ENCODE measurements at regions not wholly inside any gene's neighbourhood (a gene's known extent, or its start where the extent isn't known, plus 50 kb on each side); places are given as distances from the start of the nearest gene placed in this dataset.

- ATAC-seq = peak in 1 of 2 experiments; percentile 53; a peak in 3 of 6 replicates
- no peak for FAIRE-seq
- no peak overlapping the region for H3K27ac ChIP-seq
These were observed 102.6 kb downstream of the FHDC1 start for GRCh38 chr4:153038623-153039311.

GRCh38 chr4:153039542-153040185 lies 103.5 kb downstream of the FHDC1 start:
- POLR2A ChIA-PET = no interaction called here
- H3K9me3 ChIP-seq = no peaks in the 10 kb centered on the region
- ATAC-seq (no peak), FAIRE-seq (no peak), DNase-seq (ENCODE audit: low read depth in 1 of 2, low spot score in 1 of 2) (no peak)
- no peak overlapping the region for H3K4me2 ChIP-seq
- CTCF ChIA-PET = interaction anchor here (0.5 kb wide), 1 partner anchor 45 kb away, joined by 3 read pairs; no protein-coding TSS in a partner anchor
- no peak overlapping the region for H3K4me3 ChIP-seq
- H3K4me1 ChIP-seq = 0 out of 3 replicates have a peak, but pooled peaks cover 5% of the 10 kb centered on the region
- WGBS (ENCODE audit: missing lambda C conversion rate) = 96% methylated on average over 3 of the region's 3 CpGs
- no peak overlapping the region for H3K27ac ChIP-seq
- no peak for TF ChIP-seq PBX3 (IDR thresholded peaks at IDR 0.05)
- TF ChIP-seq ZSCAN20 (CRISPR knock-in tag; IDR thresholded peaks at IDR 0.05) = no peak
- no peak for TF ChIP-seq EHMT2 (IDR thresholded peaks at IDR 0.05; ENCODE audit: low read depth)
- no peak for TF ChIP-seq BHLHE40 (IDR thresholded peaks at IDR 0.05; ENCODE audit: low read depth, low read length)
- TF ChIP-seq FOXS1 (CRISPR knock-in tag; IDR thresholded peaks at IDR 0.05) = no peak
- no peak for TF ChIP-seq PHF8 (IDR thresholded peaks at IDR 0.05; ENCODE audit: borderline replicate concordance, low read depth)
- no peak for TF ChIP-seq GATA3 (IDR thresholded peaks at IDR 0.05; ENCODE audit: borderline replicate concordance)
- TF ChIP-seq RAD21 (conservative IDR thresholded peaks at IDR 0.05 in 1 of 2, IDR thresholded peaks at IDR 0.05 in 1 of 2) = no peak
- no peak for TF ChIP-seq CEBPB (IDR thresholded peaks at IDR 0.05)
- TF ChIP-seq ZC3H11A (IDR thresholded peaks at IDR 0.05) = no peak
- no peak for TF ChIP-seq MYC (IDR thresholded peaks at IDR 0.05; ENCODE audit: borderline replicate concordance, low read length)

More at GRCh38 chr4:153038623-153039311, 102.6 kb downstream of the FHDC1 start:
- CTCF ChIA-PET = no interaction called here
- Histone ChIP-seq H3K4me2 (peak overlapping the region; percentile 44), H3K4me3 (no peak overlapping the region), H3K9me3 (no peaks in the 10 kb centered on the region), H3K4me1 (0 out of 3 replicates have a peak, but pooled peaks cover 5% of the 10 kb centered on the region)
- peak in 1 of 2 experiments; percentile 2 for DNase-seq (ENCODE audit: low read depth in 1 of 2, low spot score in 1 of 2)
- 42% methylated on average over 8 of the region's 10 CpGs for WGBS (ENCODE audit: missing lambda C conversion rate)
- POLR2A ChIA-PET = no interaction called here
- TF ChIP-seq HDAC2 (IDR thresholded peaks at IDR 0.05) (no peak), CHD4 (IDR thresholded peaks at IDR 0.05; ENCODE audit: borderline replicate concordance) (no peak), NR3C1 (IDR thresholded peaks at IDR 0.05) (no peak), E2F6 (IDR thresholded peaks at IDR 0.05; ENCODE audit: borderline replicate concordance, low read depth) (no peak), NPAS2 (CRISPR knock-in tag; IDR thresholded peaks at IDR 0.05; ENCODE audit: borderline replicate concordance) (no peak), RNF2 (IDR thresholded peaks at IDR 0.05; ENCODE audit: borderline replicate concordance, low read depth) (no peak), RARB (CRISPR knock-in tag; IDR thresholded peaks at IDR 0.05) (no peak), HOXB5 (CRISPR knock-in tag; IDR thresholded peaks at IDR 0.05) (no peak), KDM5A (IDR thresholded peaks at IDR 0.05) (no peak), HES2 (IDR thresholded peaks at IDR 0.05) (no peak), MAX (IDR thresholded peaks at IDR 0.05) (no peak), REST (IDR thresholded peaks at IDR 0.05) (no peak), KDM1A (IDR thresholded peaks at IDR 0.05; ENCODE audit: low read depth) (no peak), BCL3 (IDR thresholded peaks at IDR 0.05) (no peak), SREBF2 (IDR thresholded peaks at IDR 0.05) (no peak), CEBPB (IDR thresholded peaks at IDR 0.05) (no peak)
